Vagina (tissue), 2 donors: ENCODE measurements at regions not wholly inside any gene's neighbourhood (a gene's known extent, or its start where the extent isn't known, plus 50 kb on each side); places are given as distances from the start of the nearest gene placed in this dataset.
"Not testable (repeated sequence)": the region's sequence is repeated elsewhere in the genome, so short reads cannot be mapped to it uniquely, and the experiment has no call there.

Experiments
- DNase-seq, 2 donors: peaks; one replicate each; pipeline ENCODE4 v3.0.0-alpha.2; 2017; ENCODE audit errors: extremely low spot score in 2 of 2
- H3K27ac ChIP-seq: fragments of 200-600 bp; sonication (generic); one replicate; pipeline ENCODE4 v1.5.1; 2019
- H3K27me3 ChIP-seq: fragments of 200-600 bp; sonication (generic); one replicate; pipeline ENCODE4 v1.5.1; 2019
- H3K36me3 ChIP-seq, 2 donors: fragments of 200-600 bp; sonication (generic); one replicate each; pipeline ENCODE4 v1.5.1; 2017 to 2019
- H3K4me1 ChIP-seq: fragments of 200-600 bp; sonication (generic); one replicate; pipeline ENCODE4 v1.5.1; 2019
- H3K4me3 ChIP-seq, 2 donors: fragments of 200-600 bp; sonication (generic); 1 replicate in 1 of 2; 2 replicates in 1 of 2; pipeline ENCODE4 v1.5.1; 2016 to 2019
- H3K9me3 ChIP-seq: fragments of 200-600 bp; sonication (generic); one replicate; pipeline ENCODE4 v1.5.1; 2019
- POLR2A ChIP-seq, 2 donors: fragments of 450-650 bp; IDR thresholded peaks; one replicate each; pipeline ENCODE4 v1.6.1; 2017; ENCODE audit warnings: antibody characterized with exemption in 2 of 2, mild to moderate bottlenecking in 2 of 2, moderate library complexity in 2 of 2
- POLR2AphosphoS5 ChIP-seq, 2 donors: sonication (generic); formaldehyde crosslinking; IDR thresholded peaks; one replicate each; pipeline ENCODE4 v1.9.0; 2017; ENCODE audit warnings: antibody characterized with exemption in 2 of 2, mild to moderate bottlenecking in 2 of 2, low read depth in 1 of 2; ENCODE audit not compliant: insufficient read depth in 1 of 2
- intact Hi-C: fragments of 100-400 bp; cut with DNase I; formaldehyde crosslinking; loops from one replicate; pipeline ENCODE4 v1.15.1; 2023
- TF ChIP-seq, protein P1 (sequence below), 3 experiments: fragments of 450-650 bp in 2 of 3; fragments of 200-600 bp in 1 of 3; sonication (generic) in 1 of 3; IDR thresholded peaks; one replicate each; pipeline ENCODE4 v1.5.1; 2017 to 2019; ENCODE audit warnings: antibody characterized with exemption in 3 of 3, mild to moderate bottlenecking in 2 of 3, moderate library complexity in 2 of 3

DNA sequence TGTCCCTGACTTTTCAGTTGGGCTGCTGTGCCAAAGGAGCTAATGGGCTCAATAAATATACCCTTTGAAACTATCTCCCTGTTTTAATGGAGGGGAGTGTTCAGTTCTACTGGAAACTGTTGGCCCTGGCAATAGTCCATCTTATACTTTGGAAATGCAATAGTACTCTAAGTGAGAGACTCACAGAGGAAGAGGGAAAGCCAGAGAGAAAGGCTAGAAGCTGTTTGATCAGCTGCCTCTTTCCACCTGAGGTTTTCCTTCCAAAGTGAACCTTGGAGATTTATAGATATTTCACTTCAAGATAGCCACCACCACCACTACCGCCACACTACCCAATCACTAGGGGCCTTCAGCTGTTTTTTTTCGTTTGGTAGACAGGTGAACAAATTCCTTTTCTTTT is 93.6 kb upstream of the CCDC91 start:
- no peaks in the 10 kb centered on the region for H3K36me3 ChIP-seq
- no peaks in the 10 kb centered on the region for H3K9me3 ChIP-seq
- TF ChIP-seq, protein P1, sequence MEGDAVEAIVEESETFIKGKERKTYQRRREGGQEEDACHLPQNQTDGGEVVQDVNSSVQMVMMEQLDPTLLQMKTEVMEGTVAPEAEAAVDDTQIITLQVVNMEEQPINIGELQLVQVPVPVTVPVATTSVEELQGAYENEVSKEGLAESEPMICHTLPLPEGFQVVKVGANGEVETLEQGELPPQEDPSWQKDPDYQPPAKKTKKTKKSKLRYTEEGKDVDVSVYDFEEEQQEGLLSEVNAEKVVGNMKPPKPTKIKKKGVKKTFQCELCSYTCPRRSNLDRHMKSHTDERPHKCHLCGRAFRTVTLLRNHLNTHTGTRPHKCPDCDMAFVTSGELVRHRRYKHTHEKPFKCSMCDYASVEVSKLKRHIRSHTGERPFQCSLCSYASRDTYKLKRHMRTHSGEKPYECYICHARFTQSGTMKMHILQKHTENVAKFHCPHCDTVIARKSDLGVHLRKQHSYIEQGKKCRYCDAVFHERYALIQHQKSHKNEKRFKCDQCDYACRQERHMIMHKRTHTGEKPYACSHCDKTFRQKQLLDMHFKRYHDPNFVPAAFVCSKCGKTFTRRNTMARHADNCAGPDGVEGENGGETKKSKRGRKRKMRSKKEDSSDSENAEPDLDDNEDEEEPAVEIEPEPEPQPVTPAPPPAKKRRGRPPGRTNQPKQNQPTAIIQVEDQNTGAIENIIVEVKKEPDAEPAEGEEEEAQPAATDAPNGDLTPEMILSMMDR (IDR thresholded peaks at IDR 0.05): no peak
- TF ChIP-seq POLR2AphosphoS5 (IDR thresholded peaks at IDR 0.05; ENCODE audit: insufficient read depth in 1 of 2, low read depth in 1 of 2) (no peak), POLR2A (IDR thresholded peaks at IDR 0.05) (no peak)
- intact Hi-C loops: no loop called here
- no peak overlapping the region for H3K4me3 ChIP-seq
- DNase-seq: no peak
- H3K27ac ChIP-seq: no peak overlapping the region
- no peaks in the 10 kb centered on the region for H3K27me3 ChIP-seq
- no peaks in the 10 kb centered on the region for H3K4me1 ChIP-seq

DNA sequence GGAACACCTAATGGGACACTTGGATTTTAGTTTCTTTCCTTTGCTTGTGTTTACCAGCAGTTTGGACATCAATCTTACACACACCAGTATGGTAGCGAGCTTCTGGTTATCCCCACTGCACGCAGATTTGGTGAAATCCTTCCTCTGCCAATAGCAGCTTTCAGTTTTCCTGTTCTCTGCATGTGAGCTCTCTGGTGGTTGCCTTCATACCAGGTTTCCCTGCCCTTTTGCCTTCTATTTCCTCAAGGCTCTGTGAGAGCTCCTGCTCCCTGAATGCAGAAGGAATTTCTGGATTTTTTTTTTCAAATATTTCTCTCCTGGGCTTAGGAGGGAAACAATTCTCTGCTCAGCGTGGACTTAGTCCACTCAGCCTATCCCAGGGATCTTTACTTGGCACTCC is 93.0 kb upstream of the CCDC91 start:
- no peaks in the 10 kb centered on the region for H3K27me3 ChIP-seq
- H3K9me3 ChIP-seq: no peaks in the 10 kb centered on the region
- no peak overlapping the region for H3K4me3 ChIP-seq
- no peak for DNase-seq
- H3K36me3 ChIP-seq: no peaks in the 10 kb centered on the region
- intact Hi-C loops: no loop called here
- H3K4me1 ChIP-seq: no peaks in the 10 kb centered on the region
- TF ChIP-seq POLR2A (IDR thresholded peaks at IDR 0.05): no peak
- no peak for TF ChIP-seq POLR2AphosphoS5 (IDR thresholded peaks at IDR 0.05; ENCODE audit: insufficient read depth in 1 of 2, low read depth in 1 of 2)
- TF ChIP-seq, protein P1 (IDR thresholded peaks at IDR 0.05): no peak
- no peak overlapping the region for H3K27ac ChIP-seq

DNA sequence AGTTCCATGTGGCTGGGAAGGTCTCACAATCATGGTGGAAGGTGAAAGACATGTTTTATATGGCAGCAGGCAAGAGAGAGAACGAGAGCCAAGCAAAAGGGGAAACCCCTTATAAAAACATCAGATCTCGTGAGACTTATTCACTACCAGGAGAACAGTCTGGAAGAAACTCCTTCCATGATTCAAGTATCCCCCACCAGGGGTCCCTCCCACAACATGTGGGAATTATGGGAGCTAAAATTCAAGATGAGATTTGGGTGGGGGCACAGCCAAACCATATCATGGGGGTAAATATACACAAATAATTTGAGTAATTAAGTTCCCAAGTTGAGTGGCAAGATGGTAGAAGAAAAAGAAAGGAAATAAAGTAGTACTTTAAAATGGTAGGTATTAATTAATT is 91.0 kb upstream of the CCDC91 start:
- H3K36me3 ChIP-seq, H3K27ac ChIP-seq, H3K4me1 ChIP-seq, H3K9me3 ChIP-seq, H3K27me3 ChIP-seq, H3K4me3 ChIP-seq, DNase-seq, intact Hi-C loops: not testable (repeated sequence)

DNA sequence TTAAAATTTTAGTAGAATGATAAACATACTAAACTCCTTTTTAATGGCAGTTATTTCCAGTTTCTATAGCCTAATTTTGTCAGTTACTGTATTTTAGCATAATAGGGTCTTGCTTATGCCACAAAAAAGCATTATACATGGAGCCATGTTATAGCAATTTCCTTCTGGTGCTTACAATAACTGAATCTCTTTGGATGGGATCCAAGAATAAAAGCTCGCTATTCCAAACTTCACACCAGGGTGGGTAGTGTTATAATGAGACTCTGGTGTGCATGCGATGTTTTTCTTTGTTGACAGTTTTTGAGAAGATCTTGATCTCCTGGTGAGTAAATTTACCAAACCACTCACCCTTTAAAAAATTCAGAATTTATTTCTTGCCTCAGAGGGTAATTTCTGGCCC is 90.4 kb upstream of the CCDC91 start:
- Histone ChIP-seq H3K36me3 (no peaks in the 10 kb centered on the region), H3K9me3 (no peaks in the 10 kb centered on the region), H3K27me3 (no peaks in the 10 kb centered on the region), H3K4me1 (no peaks in the 10 kb centered on the region), H3K4me3 (no peak overlapping the region), H3K27ac (no peak overlapping the region)
- intact Hi-C loops: no loop called here
- TF ChIP-seq, protein P1 (IDR thresholded peaks at IDR 0.05): no peak
- no peak for TF ChIP-seq POLR2AphosphoS5 (IDR thresholded peaks at IDR 0.05; ENCODE audit: insufficient read depth in 1 of 2, low read depth in 1 of 2)
- TF ChIP-seq POLR2A (IDR thresholded peaks at IDR 0.05): no peak
- no peak for DNase-seq

DNA sequence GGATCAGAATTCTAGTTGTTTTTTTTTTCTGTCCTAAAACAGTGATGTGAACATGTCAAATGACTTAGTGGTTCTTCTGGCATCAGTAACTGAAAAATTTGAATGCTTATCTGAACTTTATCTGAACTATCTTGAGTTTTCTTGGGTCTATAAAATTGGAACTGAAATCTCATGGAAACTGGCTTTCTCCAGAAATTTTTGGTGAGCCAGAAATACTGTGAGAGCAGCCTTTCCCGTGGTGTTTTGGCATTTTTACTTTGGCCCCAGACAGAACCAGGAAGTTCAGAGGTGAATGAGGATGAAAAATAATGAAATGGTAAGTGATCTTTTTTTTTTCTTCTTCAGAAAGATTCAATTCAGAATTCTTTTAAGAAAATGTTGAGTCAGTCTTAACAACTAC is 89.5 kb upstream of the CCDC91 start:
- Histone ChIP-seq H3K36me3 (no peaks in the 10 kb centered on the region), H3K27me3 (no peaks in the 10 kb centered on the region), H3K9me3 (no peaks in the 10 kb centered on the region), H3K27ac (no peak overlapping the region), H3K4me1 (no peaks in the 10 kb centered on the region), H3K4me3 (no peak overlapping the region)
- DNase-seq: no peak
- TF ChIP-seq, protein P1 (IDR thresholded peaks at IDR 0.05): no peak
- no peak for TF ChIP-seq POLR2AphosphoS5 (IDR thresholded peaks at IDR 0.05; ENCODE audit: insufficient read depth in 1 of 2, low read depth in 1 of 2)
- intact Hi-C loops: no loop called here

DNA sequence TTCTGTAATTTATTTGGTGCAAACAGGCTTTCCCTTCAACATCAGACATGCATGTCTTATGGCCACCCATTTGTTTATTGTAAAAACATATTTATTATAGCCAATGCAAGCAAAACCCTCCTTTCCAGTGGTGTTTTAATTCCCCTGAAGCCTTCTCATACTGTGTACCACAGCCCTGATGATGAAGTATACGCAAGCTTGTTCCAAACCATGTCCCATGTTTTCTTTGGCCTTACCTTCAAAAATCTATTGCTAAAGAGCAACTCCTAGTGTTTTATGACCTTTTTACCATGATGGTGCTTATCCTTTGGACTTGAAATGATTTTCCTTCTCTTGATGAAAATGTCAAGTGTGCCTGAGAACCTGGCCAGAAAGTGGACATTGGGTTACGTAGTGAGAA is 85.9 kb upstream of the CCDC91 start:
- DNase-seq: no peak
- H3K9me3 ChIP-seq: no peaks in the 10 kb centered on the region
- intact Hi-C loops: no loop called here
- no peak for TF ChIP-seq POLR2A (IDR thresholded peaks at IDR 0.05)
- TF ChIP-seq, protein P1 (IDR thresholded peaks at IDR 0.05): no peak
- TF ChIP-seq POLR2AphosphoS5 (IDR thresholded peaks at IDR 0.05; ENCODE audit: insufficient read depth in 1 of 2, low read depth in 1 of 2): no peak
- H3K36me3 ChIP-seq: no peaks in the 10 kb centered on the region
- no peaks in the 10 kb centered on the region for H3K4me1 ChIP-seq
- no peak overlapping the region for H3K27ac ChIP-seq
- H3K4me3 ChIP-seq: no peak overlapping the region
- no peaks in the 10 kb centered on the region for H3K27me3 ChIP-seq
